Loucy (cell line): ENCODE measurements at regions not wholly inside any gene's neighbourhood (a gene's known extent, or its start where the extent isn't known, plus 50 kb on each side); places are given as distances from the start of the nearest gene placed in this dataset.

Source experiments
- EZH2phosphoT487 ChIP-seq: fragments of 200-600 bp; IDR thresholded peaks from 2 replicates; pipeline ENCODE4 v1.6.1; 2018; ENCODE audit warnings: antibody characterized with exemption, mild to moderate bottlenecking, moderate library complexity, borderline replicate concordance
- TF ChIP-seq, protein P1 (sequence below): fragments of 200-600 bp; sonication (generic); conservative IDR thresholded peaks from 2 replicates; pipeline ENCODE4 v1.5.1; 2014; ENCODE audit warnings: mild to moderate bottlenecking, antibody characterized with exemption, low read length

DNA sequence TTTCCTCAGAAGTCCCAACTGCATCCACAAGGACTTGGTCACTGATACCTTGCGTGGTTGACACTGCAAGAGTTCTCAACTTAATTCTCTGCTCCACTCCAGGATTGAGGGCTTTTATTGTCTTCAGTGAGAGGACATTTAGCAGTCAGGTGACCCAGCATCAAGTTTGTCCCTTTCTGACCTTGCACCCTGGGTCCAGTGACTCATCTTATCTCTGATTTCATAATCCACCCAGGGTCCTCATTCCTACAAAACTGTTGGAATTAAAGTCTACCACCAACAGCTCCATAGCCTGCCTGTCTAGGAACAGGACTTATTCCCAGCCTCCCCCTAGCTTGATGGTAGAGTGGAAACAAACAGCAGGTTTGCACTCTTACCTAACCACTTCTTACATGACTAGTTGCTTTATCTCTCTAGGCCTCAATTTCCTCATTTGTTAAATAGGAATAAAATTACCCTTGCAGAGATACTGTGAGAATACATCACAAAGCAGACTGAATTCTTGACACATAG is 151.3 kb upstream of the LPP start:
- TF ChIP-seq, protein P1, sequence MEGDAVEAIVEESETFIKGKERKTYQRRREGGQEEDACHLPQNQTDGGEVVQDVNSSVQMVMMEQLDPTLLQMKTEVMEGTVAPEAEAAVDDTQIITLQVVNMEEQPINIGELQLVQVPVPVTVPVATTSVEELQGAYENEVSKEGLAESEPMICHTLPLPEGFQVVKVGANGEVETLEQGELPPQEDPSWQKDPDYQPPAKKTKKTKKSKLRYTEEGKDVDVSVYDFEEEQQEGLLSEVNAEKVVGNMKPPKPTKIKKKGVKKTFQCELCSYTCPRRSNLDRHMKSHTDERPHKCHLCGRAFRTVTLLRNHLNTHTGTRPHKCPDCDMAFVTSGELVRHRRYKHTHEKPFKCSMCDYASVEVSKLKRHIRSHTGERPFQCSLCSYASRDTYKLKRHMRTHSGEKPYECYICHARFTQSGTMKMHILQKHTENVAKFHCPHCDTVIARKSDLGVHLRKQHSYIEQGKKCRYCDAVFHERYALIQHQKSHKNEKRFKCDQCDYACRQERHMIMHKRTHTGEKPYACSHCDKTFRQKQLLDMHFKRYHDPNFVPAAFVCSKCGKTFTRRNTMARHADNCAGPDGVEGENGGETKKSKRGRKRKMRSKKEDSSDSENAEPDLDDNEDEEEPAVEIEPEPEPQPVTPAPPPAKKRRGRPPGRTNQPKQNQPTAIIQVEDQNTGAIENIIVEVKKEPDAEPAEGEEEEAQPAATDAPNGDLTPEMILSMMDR, result no peak
- TF ChIP-seq EZH2phosphoT487, result no peak
